ENCODE measurements at regions not wholly inside any gene's neighbourhood (a gene's known extent, or its start where the extent isn't known, plus 50 kb on each side); places are given as distances from the start of the nearest gene placed in this dataset.

DNA sequence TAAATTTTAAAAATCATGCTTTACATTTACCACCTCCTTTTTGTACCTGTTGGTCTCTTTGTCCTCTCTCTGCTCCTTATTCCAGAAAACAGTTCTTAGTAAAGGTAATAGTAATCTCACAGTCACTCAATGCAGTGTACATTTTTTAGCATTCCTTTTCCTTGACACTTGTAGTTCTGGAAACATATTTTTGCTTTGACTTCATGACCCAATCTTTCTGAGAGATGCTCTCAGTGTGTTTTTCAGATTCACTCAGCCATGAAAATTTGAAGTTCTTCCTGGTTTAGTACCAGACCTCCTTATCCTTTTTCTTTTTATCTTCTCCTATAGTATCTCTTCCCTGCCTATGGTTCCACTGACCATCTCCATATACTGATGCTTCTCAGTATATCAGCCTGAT, 747.5 kb upstream of the ZEB2 start:
- no peak for FAIRE-seq

DNA sequence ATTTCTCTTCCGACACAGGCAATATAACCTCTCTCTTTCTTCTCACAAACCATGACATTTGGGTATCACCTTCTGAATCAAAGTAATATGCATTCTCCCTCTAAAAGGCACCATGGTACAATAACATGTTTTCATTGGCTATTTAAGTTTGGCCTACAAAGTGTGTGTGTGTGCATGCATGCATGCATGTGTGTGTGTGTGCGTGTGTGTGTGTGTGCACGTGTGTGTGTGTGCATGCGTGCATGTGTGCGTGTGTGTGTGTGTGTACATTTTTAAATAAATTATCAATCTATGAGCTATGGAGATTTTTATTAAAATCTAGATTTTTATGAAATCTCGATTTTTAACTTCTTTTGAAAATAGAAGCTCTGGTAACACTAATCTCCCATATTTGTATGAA, 745.3 kb upstream of the ZEB2 start:
- FAIRE-seq, result no peak

DNA sequence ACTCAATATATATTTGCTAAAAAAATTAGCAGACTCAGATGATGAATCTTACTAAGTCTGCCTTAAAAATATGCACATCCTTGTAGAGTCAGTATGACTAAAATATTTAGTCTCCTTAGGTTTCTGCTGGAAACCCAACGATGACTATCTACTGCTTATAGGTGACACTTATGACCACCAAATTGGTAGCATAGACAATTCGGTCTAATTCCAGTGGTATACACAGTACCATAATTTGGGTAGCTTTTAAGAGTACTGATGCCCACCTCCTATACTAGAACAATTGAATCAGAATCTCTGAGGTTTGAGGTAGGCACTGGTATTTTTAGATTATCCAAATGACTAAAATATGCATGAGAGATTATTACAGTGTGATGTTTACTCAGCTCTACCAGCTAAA, 740.8 kb upstream of the ZEB2 start:
- no peak for FAIRE-seq

DNA sequence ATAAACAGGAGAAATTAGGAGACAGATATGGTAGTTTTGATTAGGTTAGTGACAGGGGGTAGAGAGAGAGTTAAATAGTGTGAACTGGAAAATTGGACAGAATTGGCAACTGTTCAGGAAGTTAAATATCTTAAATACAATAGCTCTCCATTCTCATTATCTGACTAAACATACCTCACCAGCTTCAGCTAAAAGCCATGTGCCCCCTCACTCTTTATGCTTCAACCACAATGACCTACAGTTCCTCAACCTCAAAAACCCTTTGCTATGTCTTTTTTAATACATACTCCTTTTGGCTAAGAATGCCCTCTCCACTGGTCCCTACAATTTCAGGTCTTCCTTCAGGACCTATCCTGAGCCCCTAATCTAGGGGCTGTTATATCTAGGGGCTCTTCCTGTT, 740.2 kb upstream of the ZEB2 start:
- FAIRE-seq, result no peak

DNA sequence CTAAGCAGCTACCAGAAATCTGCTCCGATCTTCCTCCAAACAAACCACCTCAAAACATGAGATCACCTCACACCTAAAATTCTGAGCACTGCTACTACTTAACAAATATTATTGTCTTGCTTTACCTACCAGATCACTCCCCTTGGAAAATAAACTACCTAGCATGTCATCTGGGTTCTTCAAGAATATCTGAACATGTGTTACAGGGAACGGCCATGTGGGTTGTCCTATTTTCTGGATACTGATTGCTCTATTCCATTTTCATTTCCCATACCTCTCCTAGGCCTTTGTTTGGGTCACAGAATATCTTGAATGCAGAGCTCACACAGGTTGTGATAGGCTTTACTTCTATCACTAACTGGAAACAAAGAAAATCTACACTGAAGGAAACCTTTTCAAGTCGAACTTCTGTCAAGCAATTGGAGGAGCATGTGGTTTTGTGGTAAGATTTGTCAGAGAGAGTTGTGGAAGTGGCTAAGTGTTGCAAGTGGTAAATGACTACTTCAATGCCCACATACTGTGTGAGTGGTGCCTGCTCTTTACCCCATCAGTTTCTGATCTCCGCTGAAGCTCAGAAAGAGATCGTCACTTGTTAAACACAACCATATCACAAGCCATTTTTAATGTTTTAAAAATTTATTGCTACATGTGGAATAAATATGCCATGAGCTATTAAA, 739.1 kb upstream of the ZEB2 start:
- no peak for FAIRE-seq

DNA sequence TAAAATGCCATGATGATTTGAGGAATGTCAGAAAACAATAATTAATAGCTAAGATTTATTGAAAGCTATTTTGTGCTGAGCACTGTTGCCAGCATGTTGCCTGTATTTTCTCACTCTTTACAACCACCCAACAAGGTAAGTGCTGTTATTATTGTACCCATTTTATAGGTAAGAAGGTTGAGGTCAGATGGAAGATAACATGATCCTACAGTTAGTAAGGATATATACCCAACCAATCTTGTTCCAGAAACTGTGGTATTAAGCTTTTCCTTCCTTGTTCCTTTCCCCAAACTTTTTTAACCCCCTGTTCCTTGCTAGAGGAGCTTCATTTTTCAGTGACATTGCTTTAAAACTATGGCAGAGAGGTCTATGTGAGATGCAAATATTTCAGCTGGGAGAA, 738.0 kb upstream of the ZEB2 start:
- FAIRE-seq, result no peak

DNA sequence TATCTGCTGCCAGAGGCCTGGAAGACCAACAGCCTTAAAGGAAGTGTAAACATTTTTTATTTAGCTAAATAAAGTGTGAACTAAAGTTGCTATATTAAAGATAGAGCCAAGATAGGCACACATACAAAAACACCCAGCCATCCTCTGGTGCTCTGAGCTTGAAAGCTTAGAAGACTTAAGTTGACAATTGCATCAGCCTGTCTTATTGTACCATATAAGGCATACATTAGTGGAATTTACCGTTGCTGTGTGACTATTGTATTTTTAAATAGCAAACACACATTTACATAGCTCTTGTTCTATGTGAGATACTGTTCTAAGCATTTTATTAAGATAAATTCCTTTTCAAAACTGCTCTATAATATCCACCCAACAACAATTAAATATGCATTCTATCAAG, 736.6 kb upstream of the ZEB2 start:
- no peak for FAIRE-seq

DNA sequence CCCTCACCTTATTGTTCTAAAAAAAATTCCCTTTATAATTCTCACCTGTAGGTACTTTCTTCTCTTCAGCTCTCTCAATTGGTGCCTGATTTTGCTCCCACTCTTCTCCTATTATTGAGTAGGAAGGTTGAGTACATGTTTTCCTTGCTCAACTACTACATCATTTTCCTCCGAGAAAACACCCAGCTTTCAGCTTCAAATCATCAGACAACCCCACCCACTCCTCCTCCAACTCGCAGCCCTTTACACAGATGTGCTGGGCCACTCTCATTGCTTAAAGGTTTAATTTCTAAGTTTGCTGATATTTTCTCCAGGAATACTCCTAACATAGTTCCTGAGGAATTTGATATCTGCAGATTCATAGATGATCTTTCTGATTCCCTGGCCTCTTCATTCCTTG, 734.4 kb upstream of the ZEB2 start:
- no peak for FAIRE-seq

DNA sequence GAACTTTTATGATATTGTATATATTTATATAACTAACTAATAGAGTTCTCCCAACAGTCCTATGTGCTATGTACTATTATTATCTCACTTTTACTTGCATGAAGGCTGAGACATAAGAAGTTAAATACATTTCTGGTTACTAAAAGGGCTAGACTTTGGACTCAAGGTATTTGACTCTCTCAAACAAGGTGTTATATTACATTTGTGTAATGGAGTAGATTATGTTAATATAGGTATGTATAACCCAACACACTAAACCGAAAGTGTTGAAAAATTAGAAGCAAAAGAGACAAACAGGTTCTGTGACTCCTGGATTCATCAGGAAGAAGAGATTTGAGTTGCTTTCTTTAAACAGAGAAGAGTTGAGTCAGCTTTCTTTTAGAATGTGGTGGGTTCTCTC, 733.6 kb upstream of the ZEB2 start:
- FAIRE-seq, result no peak

DNA sequence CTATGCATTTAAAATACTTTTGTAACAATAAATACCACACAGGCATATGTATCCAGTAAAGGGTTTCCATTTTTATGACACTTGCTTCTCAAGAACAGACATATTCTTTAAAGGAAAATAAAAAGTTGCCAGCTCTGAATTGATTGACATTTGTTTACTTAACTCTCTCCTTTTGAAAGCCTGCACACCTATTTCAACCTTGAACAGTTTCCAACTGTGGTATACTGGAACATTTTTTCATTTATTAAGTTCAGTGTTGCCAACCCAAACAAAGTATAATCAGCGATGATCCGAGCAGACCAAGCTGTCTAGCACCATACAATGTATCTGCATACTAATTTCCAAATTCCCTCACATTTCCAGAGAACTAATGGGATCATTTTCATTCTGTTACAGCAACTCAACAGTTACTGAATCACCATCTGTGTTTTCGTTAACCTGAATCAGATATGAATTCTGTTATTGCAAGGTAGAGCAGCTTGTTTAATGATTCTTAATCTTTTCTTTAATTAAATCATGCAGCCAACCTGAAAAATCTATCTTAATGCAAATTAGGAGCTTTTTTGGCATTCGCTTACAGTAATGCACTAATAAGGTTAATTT, 725.5 kb upstream of the ZEB2 start:
- no peak for FAIRE-seq

DNA sequence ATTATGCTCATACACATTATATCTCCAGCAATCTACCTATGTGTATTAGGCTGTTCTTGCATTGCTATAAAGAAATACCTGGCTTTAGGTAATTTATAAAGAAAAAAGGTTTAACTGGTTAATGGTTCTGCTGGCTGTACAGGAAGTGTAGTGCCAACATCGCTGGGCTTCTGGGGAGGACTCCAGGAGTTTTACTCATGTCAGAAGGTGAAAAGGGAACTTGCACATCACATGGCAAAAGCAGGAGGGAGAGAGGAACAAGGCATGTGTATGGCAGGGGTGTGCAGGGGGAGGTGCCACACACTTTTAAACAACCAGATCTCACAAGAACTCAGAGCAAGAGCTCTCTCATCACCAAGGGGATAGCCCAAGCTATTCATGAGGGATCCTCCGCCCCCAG, 715.4 kb upstream of the ZEB2 start:
- no peak for FAIRE-seq

DNA sequence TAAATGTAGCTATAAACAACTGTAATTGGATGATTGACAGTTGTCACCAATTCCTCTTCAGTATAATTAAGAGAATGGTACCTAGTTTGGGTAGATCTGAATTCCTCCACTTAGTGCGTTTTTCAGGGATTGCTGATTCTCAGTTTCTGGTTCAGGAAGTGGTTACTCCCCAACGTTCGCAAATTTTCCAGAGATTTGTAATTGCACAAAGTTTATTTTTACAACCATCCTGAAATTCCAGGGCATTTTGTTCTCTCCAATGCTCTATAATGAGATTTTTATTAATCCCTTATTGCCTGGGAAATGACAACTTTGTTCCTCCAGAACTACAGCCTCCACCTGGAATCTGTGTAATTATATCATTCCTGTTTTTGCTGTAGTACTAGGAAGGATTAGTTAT, 710.6 kb upstream of the ZEB2 start:
- no peak for FAIRE-seq

DNA sequence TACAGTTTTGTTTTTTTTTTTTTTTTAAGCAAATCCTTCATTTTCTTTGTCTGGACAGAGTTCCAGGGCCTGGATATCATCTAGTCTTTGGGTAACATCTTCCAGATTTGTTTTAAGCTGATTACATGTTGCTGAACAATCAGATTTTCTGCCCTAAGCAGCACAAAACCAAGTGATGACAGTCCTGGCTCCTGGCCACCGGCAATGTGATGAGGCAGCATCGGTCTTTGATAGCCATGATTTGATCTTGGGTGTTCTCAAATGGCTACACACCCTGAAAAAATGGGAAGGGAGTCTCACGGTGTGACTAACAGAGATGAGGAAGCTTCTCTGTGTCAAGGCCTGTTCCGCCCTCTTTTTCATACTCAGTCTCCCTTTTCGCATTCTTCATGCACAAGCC, 708.6 kb upstream of the ZEB2 start:
- FAIRE-seq, result no peak

DNA sequence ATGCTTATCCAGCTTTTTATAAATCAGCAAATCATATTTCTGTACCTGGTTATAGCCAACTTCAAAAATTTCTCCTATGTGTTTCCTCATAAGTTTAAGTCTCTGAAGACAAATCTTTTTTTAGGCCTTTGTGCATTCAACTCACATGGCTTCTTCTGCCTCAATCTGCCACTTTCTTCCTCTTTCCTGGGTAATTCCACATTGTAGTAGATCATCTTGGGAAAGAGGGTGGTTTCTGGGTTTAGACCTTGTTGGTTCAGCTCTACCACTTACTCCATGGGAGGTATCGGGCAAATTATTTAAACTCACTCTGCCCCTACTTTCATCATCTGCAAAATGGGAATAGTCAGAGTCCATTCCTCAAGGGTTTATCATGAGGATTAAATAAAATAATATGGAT, 707.0 kb upstream of the ZEB2 start:
- no peak for FAIRE-seq

DNA sequence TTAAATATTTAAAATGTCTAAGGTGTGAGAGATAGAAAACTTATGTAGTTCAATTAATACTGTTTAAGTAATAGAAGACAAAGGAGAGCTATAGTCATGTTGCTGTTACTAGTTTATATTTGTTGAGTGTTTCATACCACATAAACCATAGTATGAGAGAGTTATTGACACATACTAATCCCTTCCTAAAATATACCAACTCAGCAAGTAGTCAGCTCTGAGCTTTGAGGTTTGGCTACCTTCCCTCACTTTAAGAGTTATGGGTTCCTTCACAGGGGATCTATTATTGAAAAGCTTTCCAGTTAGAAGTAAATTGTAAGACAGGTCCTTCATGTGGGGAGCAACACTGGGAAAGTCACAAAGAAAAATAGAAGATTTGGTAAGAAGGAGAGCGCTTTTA, 701.6 kb upstream of the ZEB2 start:
- FAIRE-seq, result no peak

DNA sequence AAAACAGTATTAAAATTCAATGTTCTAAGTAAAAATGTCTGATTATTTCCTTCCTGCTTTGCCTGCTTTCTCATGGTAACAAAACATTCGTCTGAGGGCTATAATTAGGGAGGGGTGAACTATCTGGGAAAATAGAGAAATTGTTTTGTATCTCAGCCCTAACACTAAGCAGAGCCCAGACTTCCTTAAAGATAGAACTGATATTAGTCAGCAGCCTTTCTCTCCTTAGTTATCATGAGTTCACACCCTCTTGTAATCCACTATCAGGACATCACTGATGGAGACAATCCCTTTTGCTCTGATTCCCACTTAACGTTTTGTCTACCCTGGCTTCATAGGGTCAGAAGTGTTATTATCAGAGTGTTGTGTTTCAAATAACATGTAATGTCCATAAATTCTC, 701.1 kb upstream of the ZEB2 start:
- FAIRE-seq, result no peak

DNA sequence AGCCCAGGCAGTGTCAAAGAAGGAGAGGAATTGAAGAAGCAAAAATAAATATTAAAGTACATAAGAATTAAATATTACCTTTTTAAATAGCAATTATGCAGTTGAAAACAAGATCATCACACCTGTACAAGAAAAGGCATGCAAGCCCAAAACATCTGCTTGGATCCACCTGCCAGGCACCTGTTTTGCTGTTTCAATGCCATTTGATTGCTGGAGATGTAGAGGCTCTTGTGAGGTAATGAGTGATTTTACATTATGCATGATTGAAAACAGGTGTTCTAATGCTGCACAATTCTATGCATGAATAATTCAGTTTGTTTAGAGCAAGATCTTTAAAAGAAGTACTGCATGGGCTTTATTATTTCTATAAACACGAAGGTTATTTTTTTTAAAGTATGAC, 700.6 kb upstream of the ZEB2 start:
- FAIRE-seq, result no peak

DNA sequence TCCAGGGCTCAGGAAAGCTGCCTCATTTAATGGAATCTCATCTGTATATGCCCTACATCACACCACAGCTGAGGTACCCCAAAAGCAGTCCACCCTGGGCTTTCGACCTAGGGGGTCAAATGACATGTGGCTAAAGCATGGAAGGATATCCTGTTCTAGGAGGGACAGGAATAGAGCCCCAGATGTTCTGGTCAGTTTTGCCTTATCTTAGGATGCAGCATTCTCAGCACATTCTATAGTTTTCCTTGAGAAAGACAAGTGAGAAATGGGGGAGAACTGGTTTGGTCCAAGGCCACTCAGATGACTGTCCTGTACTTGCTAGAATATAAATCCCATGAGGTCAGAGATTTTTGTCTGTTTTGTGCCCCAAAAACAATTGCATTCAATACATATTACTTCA, 688.0 kb upstream of the ZEB2 start:
- FAIRE-seq, result no peak

DNA sequence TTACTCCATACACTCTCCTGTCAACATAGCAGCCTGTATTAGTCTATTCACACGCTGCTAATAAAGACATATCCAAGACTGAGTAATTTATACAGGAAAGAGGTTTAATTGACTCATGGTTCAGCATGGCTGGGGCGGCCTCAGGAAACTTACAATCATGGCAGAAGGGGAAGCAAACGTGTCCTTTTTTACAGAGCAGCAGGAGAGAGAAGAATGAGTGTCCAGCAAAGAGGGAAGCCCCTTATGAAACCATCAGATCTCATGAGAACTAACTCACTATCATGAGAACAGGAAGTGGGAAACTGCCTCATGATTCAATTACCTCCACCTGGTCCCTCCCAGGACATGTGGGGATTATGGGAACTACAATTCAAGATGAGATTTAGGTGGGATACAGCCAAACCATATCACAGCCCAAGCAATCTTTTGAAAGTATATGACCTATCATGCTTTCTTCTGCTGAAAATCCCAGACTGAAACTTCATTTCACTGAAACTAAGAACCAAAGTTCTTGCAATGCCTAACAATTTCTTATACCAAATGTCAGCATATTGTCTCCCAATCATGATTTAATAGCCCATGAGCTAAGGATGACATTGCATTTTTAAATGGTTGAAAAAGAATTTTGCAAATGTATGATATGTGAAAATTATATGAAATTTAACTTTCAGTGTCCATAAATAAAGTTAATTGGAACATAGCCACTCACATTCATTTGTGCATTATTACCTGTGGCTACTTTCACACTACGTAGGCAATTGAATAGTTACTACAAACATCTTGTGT, 686.8 kb upstream of the ZEB2 start:
- FAIRE-seq, result no peak

DNA sequence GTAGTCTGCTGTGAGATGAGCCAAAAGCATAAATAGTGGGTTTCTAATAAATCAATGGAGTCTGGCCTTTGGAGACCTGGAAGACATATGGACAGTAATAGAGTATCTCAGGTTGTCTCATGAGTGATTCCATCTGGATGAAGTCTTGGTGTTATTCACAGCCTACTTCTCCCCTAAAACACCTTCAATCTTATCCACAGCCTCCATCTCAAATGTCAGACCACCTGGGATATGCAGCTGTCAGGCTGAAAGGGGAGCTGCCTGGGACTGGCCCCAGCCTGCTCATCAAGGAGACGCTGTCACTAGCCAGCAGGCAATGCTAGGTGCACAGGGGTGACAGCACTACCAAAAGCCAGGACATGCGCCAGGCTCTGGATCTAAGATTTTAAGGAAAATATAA, 684.0 kb upstream of the ZEB2 start:
- FAIRE-seq, result no peak

DNA sequence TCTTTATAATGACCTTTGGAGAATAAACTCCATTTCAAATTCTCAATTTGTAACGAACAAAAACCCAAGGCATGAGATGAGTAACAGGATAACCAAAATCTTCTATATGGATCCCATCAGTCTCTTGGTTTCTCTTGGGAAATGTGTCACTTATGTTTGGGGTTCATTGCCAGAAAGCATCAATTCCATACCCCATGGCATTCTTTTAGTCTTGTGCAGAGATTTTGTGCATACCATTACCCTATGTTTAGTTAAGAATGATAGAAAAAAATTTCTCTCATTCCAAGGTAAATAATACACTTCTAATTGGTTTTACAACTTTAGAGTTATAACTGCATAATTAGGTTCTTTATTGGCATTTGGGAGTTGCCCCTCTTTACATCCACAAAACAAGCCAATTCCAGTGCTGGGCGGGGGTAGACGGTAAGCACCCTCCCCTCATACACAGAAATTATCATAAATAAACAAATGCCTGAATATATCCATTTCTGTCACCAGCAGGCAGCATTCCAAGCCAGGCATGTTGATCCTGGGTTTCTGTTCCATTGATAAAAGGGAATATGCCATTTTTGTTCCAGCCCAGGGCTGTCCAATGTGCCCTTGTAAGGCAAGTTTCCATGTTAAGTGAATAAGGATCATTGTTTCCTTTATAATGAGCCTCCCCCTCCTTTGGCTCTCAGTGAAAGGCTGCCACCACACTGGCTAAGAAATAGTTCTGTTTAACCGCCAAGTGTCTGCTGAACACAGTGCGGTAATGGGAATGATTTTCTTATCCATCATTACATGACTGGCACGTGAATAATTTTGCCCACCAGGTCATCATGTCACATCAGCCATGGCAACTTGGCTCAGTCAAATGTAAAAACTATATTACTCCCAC, 680.1 kb upstream of the ZEB2 start:
- FAIRE-seq, result no peak

DNA sequence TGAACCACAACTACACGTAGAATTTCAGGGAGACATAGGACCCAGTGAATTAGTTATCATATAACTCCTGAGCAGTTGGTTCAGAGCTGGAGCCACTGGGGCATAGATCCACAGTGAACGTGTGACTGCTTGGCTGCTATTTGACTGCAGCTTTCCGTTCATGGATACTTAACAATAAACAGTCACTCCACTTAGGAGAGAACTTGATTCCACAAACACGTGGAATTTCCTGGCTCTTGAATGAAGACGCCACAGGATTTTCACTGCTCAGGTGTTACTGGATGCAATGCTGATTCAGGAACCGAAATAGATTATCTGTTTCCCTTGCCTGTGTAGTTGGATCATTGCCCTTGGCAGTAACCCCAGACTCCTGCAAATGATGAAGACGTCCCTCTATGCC, 679.1 kb upstream of the ZEB2 start:
- FAIRE-seq, result no peak

DNA sequence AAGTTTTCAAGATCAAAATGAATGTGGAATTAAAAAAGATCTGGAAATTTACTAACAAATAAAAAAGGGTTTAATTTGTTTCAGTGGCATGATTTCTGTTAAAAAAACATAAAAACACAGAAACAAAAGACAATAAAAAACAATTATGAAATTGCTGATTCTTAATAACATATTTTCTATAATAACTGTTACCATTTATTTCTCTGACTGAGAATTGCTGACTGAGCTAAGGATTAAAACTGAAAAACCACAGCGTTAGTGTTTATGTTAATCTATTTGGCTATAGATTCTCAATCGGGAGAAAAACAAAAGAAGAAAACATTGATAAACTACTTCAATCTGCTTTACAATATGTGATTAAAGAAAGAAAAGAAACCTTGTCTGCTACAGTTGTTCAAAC, 678.6 kb upstream of the ZEB2 start:
- FAIRE-seq, result no peak

DNA sequence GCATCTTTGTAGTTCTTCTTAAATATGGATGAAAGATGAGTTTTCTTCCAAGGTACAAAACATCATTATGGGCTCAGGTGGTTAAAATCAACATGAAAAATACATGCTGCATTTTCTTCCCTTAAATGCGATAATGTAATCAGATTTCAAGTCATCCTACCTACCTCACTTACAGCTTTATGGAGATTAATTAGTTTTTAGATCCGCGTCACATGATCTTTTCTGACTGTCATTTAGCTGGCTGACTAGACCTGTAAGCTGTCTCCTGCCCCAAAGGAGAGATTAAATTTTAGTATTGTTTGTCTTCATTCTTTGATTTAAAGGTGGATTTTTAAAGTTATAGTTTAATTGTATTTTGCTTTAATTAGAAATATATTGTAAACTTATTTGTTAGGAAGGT, 678.0 kb upstream of the ZEB2 start:
- no peak for FAIRE-seq

Data from G401.6 (cell line).